GM21529 (cell line): ENCODE measurements at regions not wholly inside any gene's neighbourhood (a gene's known extent, or its start where the extent isn't known, plus 50 kb on each side); places are given as distances from the start of the nearest gene placed in this dataset.
"Not testable (repeated sequence)": the region's sequence is repeated elsewhere in the genome, so short reads cannot be mapped to it uniquely, and the experiment has no call there.

Experiments
- ATAC-seq: cut with Tn5 transposase; IDR thresholded peaks from one replicate; pipeline ENCODE4 v1.9.1; 2021; ENCODE audit not compliant: unreplicated experiment

GRCh38 chr22:23397613-23398567 is 182.2 kb downstream of the IGLL1 start:
- ATAC-seq: no peak

GRCh38 chr22:23397008-23397612 is 183.0 kb downstream of the IGLL1 start:
- no peak for ATAC-seq

GRCh38 chr22:23396362-23397007 is 183.6 kb downstream of the IGLL1 start:
- no peak for ATAC-seq

- no peak for ATAC-seq
Observed at GRCh38 chr22:23395530-23396361, 184.3 kb downstream of the IGLL1 start.

- no peak for ATAC-seq
Observed at GRCh38 chr22:23394525-23395326, 185.4 kb downstream of the IGLL1 start.

GRCh38 chr22:23393721-23394320 is 186.3 kb downstream of the IGLL1 start:
- no peak for ATAC-seq

GRCh38 chr22:23393199-23393598 is 186.9 kb downstream of the IGLL1 start:
- ATAC-seq: not testable (repeated sequence)

- ATAC-seq: no peak
Observed at GRCh38 chr22:23392420-23393121, 187.5 kb downstream of the IGLL1 start.

GRCh38 chr22:23391022-23391421 is 189.1 kb downstream of the IGLL1 start:
- ATAC-seq: no peak

- no peak for ATAC-seq
Observed at GRCh38 chr22:23389271-23390071, 190.6 kb downstream of the IGLL1 start.

- ATAC-seq: no peak
Observed at GRCh38 chr22:23388517-23388890, 191.6 kb downstream of the IGLL1 start.

- ATAC-seq: no peak
Observed at GRCh38 chr22:23387827-23388516, 192.1 kb downstream of the IGLL1 start.

GRCh38 chr22:23386822-23387580 is 193.1 kb downstream of the IGLL1 start:
- no peak for ATAC-seq

- ATAC-seq: no peak
Observed at GRCh38 chr22:23385678-23386631, 194.1 kb downstream of the IGLL1 start.

- ATAC-seq: no peak
Observed at GRCh38 chr22:23384923-23385677, 195.0 kb downstream of the IGLL1 start.
